HepG2 (cell line): ENCODE measurements at regions not wholly inside any gene's neighbourhood (a gene's known extent, or its start where the extent isn't known, plus 50 kb on each side); places are given as distances from the start of the nearest gene placed in this dataset.

ENCODE experiments used
- AFF4 ChIP-seq: sonication (generic); formaldehyde crosslinking; IDR thresholded peaks from 2 replicates; pipeline ENCODE4 v1.4.0; 2020; ENCODE audit warnings: missing genetic modification reagents
- CBX5 ChIP-seq: sonication (generic); formaldehyde crosslinking; IDR thresholded peaks from 2 replicates; pipeline ENCODE4 v1.4.0; 2020; ENCODE audit warnings: missing genetic modification reagents, borderline replicate concordance
- CTCF ChIP-seq: sonication (generic); formaldehyde crosslinking; IDR thresholded peaks from 2 replicates; pipeline ENCODE4 v1.5.0; 2020; ENCODE audit warnings: mild to moderate bottlenecking, missing genetic modification reagents, moderate library complexity
- ETV6 ChIP-seq: sonication (generic); formaldehyde crosslinking; conservative IDR thresholded peaks from 2 replicates; pipeline ENCODE4 v1.4.0; 2020; ENCODE audit warnings: missing genetic modification reagents
- EZH2 ChIP-seq: conservative IDR thresholded peaks from 2 replicates; pipeline ENCODE4 v1.6.1; 2012; ENCODE audit warnings: mild to moderate bottlenecking, low read depth, low read length, moderate library complexity
- GATAD1 ChIP-seq: IDR thresholded peaks from 2 replicates; pipeline ENCODE4 v1.6.1; 2016; ENCODE audit warnings: missing genetic modification reagents, missing compliant biosample characterization
- HCFC1 ChIP-seq: fragments of 150-350 bp; IDR thresholded peaks from 2 replicates; pipeline ENCODE4 v1.6.1; 2014; ENCODE audit warnings: low read depth, low read length
- JUN ChIP-seq: sonication (generic); formaldehyde crosslinking; IDR thresholded peaks from 2 replicates; pipeline ENCODE4 v1.4.0; 2020; ENCODE audit warnings: mild to moderate bottlenecking, missing genetic modification reagents
- MAX ChIP-seq: IDR thresholded peaks from 2 replicates; pipeline ENCODE4 v1.6.1; 2012; ENCODE audit warnings: inconsistent platforms
- MAZ ChIP-seq, 2 experiments: sonication (generic) in 1 of 2; formaldehyde crosslinking in 1 of 2; IDR thresholded peaks; 2 replicates each; pipeline versions ENCODE4 v1.5.0 to v1.6.1; 2012 to 2020; ENCODE audit warnings: low read depth in 2 of 2, mild to moderate bottlenecking in 2 of 2, borderline replicate concordance in 1 of 2, improper control_type of control experiment in 1 of 2, low read length in 1 of 2, missing genetic modification reagents in 1 of 2, moderate library complexity in 1 of 2
- POLR2A ChIP-seq, 2 experiments: IDR thresholded peaks; 2 replicates each; pipeline ENCODE4 v1.6.1; 2011; ENCODE audit warnings: low read depth in 2 of 2, low read length in 2 of 2, mild to moderate bottlenecking in 1 of 2, moderate library complexity in 1 of 2; ENCODE audit not compliant: insufficient read depth in 1 of 2
- TCF7 ChIP-seq: sonication (generic); IDR thresholded peaks from 2 replicates; pipeline ENCODE4 v1.6.1; 2016; ENCODE audit warnings: antibody characterized with exemption, low read depth
- ZNF24 ChIP-seq: fragments of 450-650 bp; IDR thresholded peaks from 2 replicates; pipeline ENCODE4 v1.6.1; 2017; ENCODE audit warnings: antibody characterized with exemption, mild to moderate bottlenecking
- ZNF83 ChIP-seq: sonication (generic); formaldehyde crosslinking; IDR thresholded peaks from 2 replicates; pipeline ENCODE4 v1.4.0; 2020; ENCODE audit warnings: missing genetic modification reagents, mild to moderate bottlenecking, borderline replicate concordance

- TF ChIP-seq CTCF (CRISPR knock-in tag) (no peak), POLR2A (IDR thresholded peaks at IDR 0.05; ENCODE audit: insufficient read depth in 1 of 2, low read depth in 2 of 2, low read length in 2 of 2) (no peak), ETV6 (no peak), JUN (CRISPR knock-in tag) (no peak), HCFC1 (no peak), GATAD1 (CRISPR knock-in tag) (no peak), MAZ (IDR thresholded peaks at IDR 0.05; ENCODE audit: borderline replicate concordance, low read depth, low read length) (no peak), MAZ (CRISPR knock-in tag; IDR thresholded peaks at IDR 0.05; ENCODE audit: low read depth) (no peak), MAX (no peak), TCF7 (no peak), CBX5 (CRISPR knock-in tag) (no peak), EZH2 (no peak), ZNF24 (no peak), ZNF83 (CRISPR knock-in tag) (no peak), AFF4 (no peak)
Observed at GRCh38 chr1:67536957-67537666, 106.9 kb upstream of the SERBP1 start.
